Occipital lobe (tissue), 1 donor: ENCODE measurements at regions not wholly inside any gene's neighbourhood (a gene's known extent, or its start where the extent isn't known, plus 50 kb on each side); places are given as distances from the start of the nearest gene placed in this dataset.
"Not testable (repeated sequence)": the region's sequence is repeated elsewhere in the genome, so short reads cannot be mapped to it uniquely, and the experiment has no call there.

Source experiments
- DNase-seq: peaks from one replicate; lab custom pipeline; 2025; lab: John Stamatoyannopoulos, UW

GRCh38 chr9:27672718-27673117, 99.4 kb upstream of the C9orf72 start:
- DNase-seq: no peak

- no peak for DNase-seq
Measured at GRCh38 chr9:27673641-27674040, 100.4 kb upstream of the C9orf72 start.

GRCh38 chr9:27675354-27675753, 102.1 kb upstream of the C9orf72 start:
- no peak for DNase-seq

DNA sequence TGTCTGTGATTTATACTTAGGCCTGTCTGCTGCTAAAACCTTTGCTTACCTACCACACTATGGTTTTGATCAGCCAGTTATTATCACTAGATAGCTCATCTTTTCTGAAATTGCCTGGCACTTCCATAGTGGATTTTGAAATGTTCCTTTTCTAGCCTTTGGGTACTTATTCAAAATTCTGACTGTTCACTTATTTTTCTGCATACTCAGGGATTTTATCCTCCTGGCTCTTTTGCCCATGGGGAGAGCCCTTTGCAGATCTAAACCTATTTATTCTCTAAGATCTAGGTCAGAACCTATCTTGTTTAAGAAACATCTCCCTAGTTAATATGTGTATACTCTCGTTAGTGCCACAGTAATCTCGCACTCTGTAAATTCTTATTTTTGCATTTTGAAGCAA, 103.5 kb upstream of the C9orf72 start:
- no peak for DNase-seq

GRCh38 chr9:27679338-27679737, 106.1 kb upstream of the C9orf72 start:
- DNase-seq: no peak

GRCh38 chr9:27683181-27683580, 109.9 kb upstream of the C9orf72 start:
- no peak for DNase-seq

- DNase-seq: no peak
Measured at GRCh38 chr9:27688954-27689353, 115.7 kb upstream of the C9orf72 start.

DNA sequence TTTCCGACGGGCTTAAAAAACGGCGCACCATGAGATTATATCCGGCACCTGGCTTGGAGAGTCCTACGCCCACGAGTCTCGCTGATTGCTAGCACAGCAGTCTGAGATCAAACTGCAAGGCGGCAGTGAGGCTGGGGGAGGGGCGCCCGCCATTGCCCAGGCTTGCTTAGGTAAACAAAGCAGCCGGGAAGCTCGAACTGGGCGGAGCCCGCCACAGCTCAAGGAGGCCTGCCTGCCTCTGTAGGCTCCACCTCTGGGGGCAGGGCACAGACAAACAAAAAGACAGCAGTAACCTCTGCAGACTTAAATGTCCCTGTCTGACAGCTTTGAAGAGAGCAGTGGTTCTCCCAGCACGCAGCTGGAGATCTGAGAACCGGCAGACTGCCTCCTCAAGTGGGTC, 117.5 kb upstream of the C9orf72 start:
- not testable (repeated sequence) for DNase-seq

GRCh38 chr9:27699621-27700020, 126.3 kb upstream of the C9orf72 start:
- DNase-seq: no peak

DNA sequence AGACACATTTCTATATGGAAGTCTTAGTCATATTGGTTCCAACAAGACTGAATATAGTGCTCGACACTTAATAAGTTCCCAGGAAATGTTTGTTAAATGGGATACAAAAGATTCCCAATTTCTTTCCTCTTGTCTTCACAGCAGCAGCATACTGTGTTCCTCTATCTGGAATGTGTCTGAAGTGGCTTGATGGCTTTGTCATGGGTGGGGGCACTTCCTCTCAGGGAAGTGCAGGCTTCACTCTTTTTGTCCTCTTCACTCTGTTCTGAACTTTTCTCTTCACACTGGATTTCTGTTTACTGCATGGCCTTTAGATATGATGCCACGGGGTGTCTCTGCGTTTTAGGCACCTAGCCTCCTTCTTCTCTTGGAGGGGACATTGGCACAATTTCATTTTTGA, 127.7 kb upstream of the C9orf72 start:
- no peak for DNase-seq

DNA sequence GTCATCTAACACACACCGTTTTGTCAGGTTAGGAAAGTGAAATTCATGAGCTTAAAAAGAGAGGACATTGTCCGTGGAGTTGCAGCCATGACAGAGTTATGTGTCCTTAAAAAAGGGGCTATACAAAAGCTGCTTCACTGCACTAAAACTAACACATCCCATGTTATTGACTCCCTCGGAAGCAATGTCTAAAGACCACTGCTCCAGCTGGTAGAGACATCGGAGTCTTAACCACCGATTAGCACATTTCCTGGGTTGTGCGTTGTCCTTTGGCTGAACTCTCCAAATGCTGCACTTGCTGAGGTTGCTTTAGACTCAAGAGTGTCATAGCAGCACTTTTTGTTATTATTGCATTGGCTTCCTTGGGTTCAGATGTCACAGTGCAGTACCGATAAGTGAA, 128.3 kb upstream of the C9orf72 start:
- no peak for DNase-seq

GRCh38 chr9:27703216-27703980, 130.1 kb upstream of the C9orf72 start:
- DNase-seq: no peak

GRCh38 chr9:27711241-27711640, 138.0 kb upstream of the C9orf72 start:
- DNase-seq: no peak

DNA sequence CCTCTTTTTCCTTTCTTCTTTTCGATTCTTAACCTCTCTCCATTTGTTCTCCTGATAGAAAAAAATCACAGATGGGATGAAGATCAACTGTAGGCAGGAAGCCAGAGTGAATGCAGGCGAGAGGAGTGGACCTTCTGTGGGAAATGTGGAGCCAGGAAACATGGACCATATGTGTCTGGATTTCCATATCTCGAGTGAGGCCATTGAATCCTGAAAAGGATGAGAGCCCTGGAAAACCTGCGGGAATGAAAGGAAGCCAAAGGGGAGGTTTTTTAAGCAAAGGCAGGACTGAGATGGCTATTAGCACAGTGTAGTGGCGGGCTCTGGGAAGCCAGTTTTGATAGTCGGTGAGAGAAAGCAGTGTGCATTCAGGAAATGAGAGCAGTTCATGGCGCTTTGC, 139.5 kb upstream of the C9orf72 start:
- DNase-seq: no peak

DNA sequence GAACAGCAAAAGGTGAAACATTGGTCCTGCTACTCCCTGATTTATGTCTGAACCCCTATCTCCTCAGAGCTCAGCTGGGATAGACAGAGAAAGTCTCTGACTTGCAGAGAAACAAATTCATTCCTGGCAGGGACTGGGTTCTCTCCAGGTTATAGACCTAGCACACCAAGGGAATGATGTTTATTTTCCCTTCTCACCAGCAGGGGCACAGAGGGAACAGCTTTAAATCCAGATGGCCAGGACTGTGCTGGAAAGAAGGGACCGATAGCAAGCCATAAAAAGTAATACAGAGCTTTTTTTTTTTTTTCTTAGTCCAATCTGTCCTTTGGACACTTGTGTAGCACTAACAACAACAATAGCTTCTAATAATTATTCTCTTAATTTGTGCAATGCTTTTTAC, 141.1 kb upstream of the C9orf72 start:
- DNase-seq: no peak

DNA sequence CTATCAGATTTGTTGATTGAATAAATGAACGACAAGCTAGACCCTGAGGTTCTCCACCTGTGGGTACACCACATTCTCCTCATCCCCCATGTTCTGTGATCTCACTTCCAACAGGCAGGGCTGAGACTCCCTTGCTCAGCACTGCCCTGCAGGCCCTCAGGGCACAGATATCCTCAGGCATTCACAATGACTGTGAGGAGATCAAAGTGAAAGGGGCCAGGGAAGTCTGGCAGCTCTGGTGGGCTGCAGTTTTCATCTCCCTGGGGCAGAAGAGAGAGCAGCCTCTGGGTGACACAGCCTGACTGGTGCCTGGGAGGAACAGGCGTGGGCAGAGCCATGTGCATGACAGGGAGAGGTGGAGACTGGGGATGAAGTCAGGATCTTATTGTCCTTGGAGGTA, 142.4 kb upstream of the C9orf72 start:
- no peak for DNase-seq

DNA sequence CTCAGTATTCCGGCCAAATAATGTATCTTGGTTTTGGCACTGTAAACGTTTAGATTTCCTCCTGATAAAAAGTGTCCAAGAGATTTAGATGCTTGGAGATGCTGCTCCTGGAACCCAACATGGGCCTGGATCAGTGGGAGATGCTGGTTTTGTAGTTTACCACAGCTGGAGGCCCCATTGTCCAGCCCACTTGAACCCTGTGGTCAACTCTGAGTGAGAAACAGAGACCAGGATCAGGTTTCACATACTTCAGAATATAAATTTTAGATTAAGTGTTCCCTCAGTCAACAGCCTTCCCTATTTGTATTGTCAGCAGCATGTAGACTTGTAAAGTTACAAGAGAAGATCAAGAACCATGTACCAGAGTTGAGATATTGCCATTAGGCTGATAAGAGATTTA, 144.7 kb upstream of the C9orf72 start:
- DNase-seq: no peak

GRCh38 chr9:27719711-27720110, 146.4 kb upstream of the C9orf72 start:
- DNase-seq: no peak

GRCh38 chr9:27722866-27723265, 149.6 kb upstream of the C9orf72 start:
- no peak for DNase-seq

- peak; percentile 30 for DNase-seq
Measured at GRCh38 chr9:27726244-27727081, 153.2 kb upstream of the C9orf72 start.

DNA sequence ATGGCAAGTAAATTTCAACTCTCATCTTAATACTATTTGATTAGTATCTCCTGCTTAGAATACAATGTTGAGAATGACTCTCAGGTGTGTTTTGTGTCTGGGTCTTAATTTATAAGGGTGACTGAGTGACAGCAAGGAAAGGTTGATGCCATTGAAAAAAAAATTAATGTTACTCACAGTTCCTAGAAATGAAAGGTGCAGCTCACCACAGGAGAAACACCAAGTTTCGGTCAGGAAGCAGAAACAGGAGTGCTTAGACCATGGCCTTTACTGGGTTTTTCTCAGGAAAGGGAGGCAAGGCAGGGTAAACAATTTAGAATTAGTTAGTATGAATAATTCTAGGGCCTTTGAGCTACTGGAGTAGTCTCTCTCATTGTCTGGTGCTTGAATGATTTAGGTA, 159.2 kb upstream of the C9orf72 start:
- DNase-seq: no peak

GRCh38 chr9:27743490-27743889, 170.2 kb upstream of the C9orf72 start:
- no peak for DNase-seq

- no peak for DNase-seq
Measured at GRCh38 chr9:27747450-27747849, 174.2 kb upstream of the C9orf72 start.
